HG03558 (cell line): ENCODE measurements at regions not wholly inside any gene's neighbourhood (a gene's known extent, or its start where the extent isn't known, plus 50 kb on each side); places are given as distances from the start of the nearest gene placed in this dataset.

Experiments used
- ATAC-seq: cut with Tn5 transposase; IDR thresholded peaks from one replicate; pipeline ENCODE4 v1.9.1; 2021; ENCODE audit warnings: moderate number of reproducible peaks; ENCODE audit not compliant: unreplicated experiment; ENCODE audit errors: extremely low read depth

- ATAC-seq: no peak
These were observed 952.0 kb upstream of the USP15 start for GRCh38 chr12:61308220-61308619.

GRCh38 chr12:61311413-61311812, 948.8 kb upstream of the USP15 start:
- ATAC-seq: no peak

GRCh38 chr12:61348871-61349270, 911.3 kb upstream of the USP15 start:
- no peak for ATAC-seq

GRCh38 chr12:61355105-61355504, 905.1 kb upstream of the USP15 start:
- ATAC-seq: no peak

- ATAC-seq: no peak
These were observed 903.7 kb upstream of the USP15 start for GRCh38 chr12:61356485-61356884.

GRCh38 chr12:61357496-61357895, 902.7 kb upstream of the USP15 start:
- no peak for ATAC-seq

- no peak for ATAC-seq
These were observed 898.2 kb upstream of the USP15 start for GRCh38 chr12:61362037-61362436.

- no peak for ATAC-seq
These were observed 895.2 kb upstream of the USP15 start for GRCh38 chr12:61365001-61365400.

GRCh38 chr12:61367281-61367785, 892.9 kb upstream of the USP15 start:
- ATAC-seq: no peak

- ATAC-seq: no peak
These were observed 890.8 kb upstream of the USP15 start for GRCh38 chr12:61369241-61369910.

- ATAC-seq: no peak
These were observed 875.7 kb upstream of the USP15 start for GRCh38 chr12:61384511-61384910.

- no peak for ATAC-seq
These were observed 874.4 kb upstream of the USP15 start for GRCh38 chr12:61385771-61386170.

GRCh38 chr12:61397668-61398067, 862.5 kb upstream of the USP15 start:
- ATAC-seq: no peak

- no peak for ATAC-seq
These were observed 848.0 kb upstream of the USP15 start for GRCh38 chr12:61412201-61412600.

GRCh38 chr12:61414470-61414869, 845.7 kb upstream of the USP15 start:
- ATAC-seq: no peak

- ATAC-seq: no peak
These were observed 837.4 kb upstream of the USP15 start for GRCh38 chr12:61422786-61423185.

- no peak for ATAC-seq
These were observed 808.1 kb upstream of the USP15 start for GRCh38 chr12:61452076-61452475.

GRCh38 chr12:61487728-61488127, 772.5 kb upstream of the USP15 start:
- ATAC-seq: no peak

GRCh38 chr12:61490526-61491498, 769.4 kb upstream of the USP15 start:
- ATAC-seq: no peak

- ATAC-seq: no peak
These were observed 758.0 kb upstream of the USP15 start for GRCh38 chr12:61502179-61502578.

- no peak for ATAC-seq
These were observed 755.7 kb upstream of the USP15 start for GRCh38 chr12:61504396-61505080.
